HFF-Myc (cell line): ENCODE measurements at regions not wholly inside any gene's neighbourhood (a gene's known extent, or its start where the extent isn't known, plus 50 kb on each side); places are given as distances from the start of the nearest gene placed in this dataset.
"Not testable (repeated sequence)": the region's sequence is repeated elsewhere in the genome, so short reads cannot be mapped to it uniquely, and the experiment has no call there.

Source experiments
- DNase-seq: peaks from one replicate; pipeline ENCODE4 v3.0.0-alpha.2; 2011; ENCODE audit warnings: low read depth; ENCODE audit errors: extremely low read depth
- H3K4me3 ChIP-seq: replicated peaks from 2 replicates; pipeline ENCODE4 v1.5.1; 2011; ENCODE audit warnings: low read depth, mild to moderate bottlenecking, control low read depth, low read length
- CTCF ChIP-seq: IDR thresholded peaks from 2 replicates; pipeline ENCODE4 v1.5.1; 2012; ENCODE audit warnings: mild to moderate bottlenecking, low read depth, low read length, control low read depth; ENCODE audit errors: missing control alignments

GRCh38 chr6:11479296-11479695 is 58.3 kb upstream of the TMEM170B start:
- H3K4me3 ChIP-seq: no peak overlapping the region
- TF ChIP-seq CTCF: no peak
- no peak for DNase-seq

- no peak for DNase-seq
- H3K4me3 ChIP-seq: no peak overlapping the region
- no peak for TF ChIP-seq CTCF
Observed at GRCh38 chr6:11478586-11478985, 59.0 kb upstream of the TMEM170B start.

- no peak overlapping the region for H3K4me3 ChIP-seq
- no peak for DNase-seq
- no peak for TF ChIP-seq CTCF
Observed at GRCh38 chr6:11475016-11475415, 62.5 kb upstream of the TMEM170B start.

DNA sequence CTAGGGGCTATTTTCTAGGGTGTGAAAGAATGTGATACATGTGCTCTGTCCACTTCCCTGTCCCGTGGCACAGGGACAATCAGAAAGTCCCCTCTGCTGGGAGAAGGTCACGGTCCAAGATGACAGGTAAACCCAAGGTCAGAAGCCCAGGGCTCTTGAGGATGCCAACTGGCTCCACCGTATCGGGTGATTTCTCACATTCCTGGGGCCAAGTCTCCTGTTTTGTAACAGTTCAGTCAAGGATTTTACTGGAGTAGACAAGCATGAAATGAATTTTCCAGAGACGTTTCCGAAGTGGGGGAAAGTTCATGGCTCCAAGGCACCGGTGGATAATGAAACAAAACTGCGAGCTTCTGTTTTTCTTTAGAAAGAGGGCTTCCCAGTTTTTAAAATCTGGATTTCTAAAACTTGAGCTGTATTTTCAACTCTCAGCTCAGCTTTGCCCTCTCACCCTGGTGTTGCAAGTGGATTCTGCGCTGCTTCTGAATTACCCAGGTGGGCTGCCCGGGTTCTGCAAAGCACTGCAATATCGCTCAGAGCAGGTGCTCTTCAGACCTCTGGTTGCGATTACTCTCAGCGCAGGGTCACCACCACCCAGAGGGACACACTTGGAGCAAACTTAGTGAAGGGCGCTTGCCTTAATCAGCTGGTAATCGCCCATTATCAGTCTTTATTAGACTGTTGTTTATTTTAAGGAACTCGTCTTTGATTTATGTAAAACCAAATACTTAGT is 64.4 kb upstream of the TMEM170B start:
- no peak for DNase-seq
- TF ChIP-seq CTCF: no peak
- no peak overlapping the region for H3K4me3 ChIP-seq

DNA sequence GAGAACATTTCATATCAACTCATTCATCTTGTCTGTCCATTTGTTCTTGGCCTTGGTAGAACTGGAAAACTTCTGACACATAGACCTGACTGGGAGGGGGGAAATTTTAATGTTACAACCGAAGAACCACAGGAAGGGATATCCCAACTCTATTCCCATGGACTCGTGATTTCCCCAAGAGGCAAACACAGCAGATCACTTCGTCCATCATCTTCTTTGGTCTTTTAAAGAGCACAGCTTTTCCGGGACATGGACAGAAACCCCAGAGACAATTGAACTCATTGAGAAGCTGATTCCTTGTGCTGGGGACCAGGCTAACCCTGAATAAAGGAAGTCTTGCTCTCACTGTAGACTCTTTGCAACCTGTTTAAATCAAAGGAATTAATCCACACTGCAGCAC is 66.3 kb upstream of the TMEM170B start:
- TF ChIP-seq CTCF: no peak
- no peak overlapping the region for H3K4me3 ChIP-seq
- DNase-seq: no peak

DNA sequence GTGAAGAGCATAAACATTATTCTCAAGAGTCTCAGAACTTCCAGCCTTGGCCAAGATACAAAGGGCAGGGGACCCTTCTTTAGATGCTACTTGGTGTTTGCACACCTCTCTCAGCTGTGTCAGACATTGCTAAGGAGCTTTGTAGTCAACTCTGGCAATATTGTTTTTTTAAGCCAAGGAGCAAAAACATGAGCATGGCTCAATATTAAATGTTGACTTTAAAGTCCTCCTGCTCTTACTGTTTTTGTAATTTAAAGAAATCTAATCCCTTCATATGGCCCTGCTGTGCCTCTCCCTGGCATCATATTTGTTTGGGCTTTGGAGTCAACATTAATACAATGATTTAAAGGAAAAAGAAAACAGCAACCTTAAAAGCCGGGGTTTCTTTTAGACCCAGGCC is 67.9 kb upstream of the TMEM170B start:
- H3K4me3 ChIP-seq: no peak overlapping the region
- no peak for DNase-seq
- no peak for TF ChIP-seq CTCF

DNA sequence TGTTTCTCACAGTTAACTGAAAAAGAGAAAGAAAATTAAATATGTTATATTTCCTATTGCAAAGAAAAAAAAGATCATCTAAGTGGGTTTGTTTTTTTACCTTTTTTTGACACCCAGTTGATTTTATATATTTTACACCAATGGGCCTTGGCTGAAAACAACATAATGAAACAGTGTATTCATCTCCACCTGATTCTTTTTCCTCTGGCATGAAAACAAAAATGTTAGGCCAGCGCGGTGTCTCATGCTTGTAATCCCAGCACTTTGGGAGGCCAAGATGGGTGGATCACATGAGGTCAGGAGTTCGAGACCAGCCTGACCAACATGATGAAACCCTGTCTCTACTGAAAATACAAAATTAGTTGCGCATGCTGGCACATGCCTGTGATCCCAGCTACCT is 69.3 kb upstream of the TMEM170B start:
- DNase-seq, H3K4me3 ChIP-seq: not testable (repeated sequence)
